ENCODE measurements at regions not wholly inside any gene's neighbourhood (a gene's known extent, or its start where the extent isn't known, plus 50 kb on each side); places are given as distances from the start of the nearest gene placed in this dataset.
"Not testable (repeated sequence)": the region's sequence is repeated elsewhere in the genome, so short reads cannot be mapped to it uniquely, and the experiment has no call there.

DNA sequence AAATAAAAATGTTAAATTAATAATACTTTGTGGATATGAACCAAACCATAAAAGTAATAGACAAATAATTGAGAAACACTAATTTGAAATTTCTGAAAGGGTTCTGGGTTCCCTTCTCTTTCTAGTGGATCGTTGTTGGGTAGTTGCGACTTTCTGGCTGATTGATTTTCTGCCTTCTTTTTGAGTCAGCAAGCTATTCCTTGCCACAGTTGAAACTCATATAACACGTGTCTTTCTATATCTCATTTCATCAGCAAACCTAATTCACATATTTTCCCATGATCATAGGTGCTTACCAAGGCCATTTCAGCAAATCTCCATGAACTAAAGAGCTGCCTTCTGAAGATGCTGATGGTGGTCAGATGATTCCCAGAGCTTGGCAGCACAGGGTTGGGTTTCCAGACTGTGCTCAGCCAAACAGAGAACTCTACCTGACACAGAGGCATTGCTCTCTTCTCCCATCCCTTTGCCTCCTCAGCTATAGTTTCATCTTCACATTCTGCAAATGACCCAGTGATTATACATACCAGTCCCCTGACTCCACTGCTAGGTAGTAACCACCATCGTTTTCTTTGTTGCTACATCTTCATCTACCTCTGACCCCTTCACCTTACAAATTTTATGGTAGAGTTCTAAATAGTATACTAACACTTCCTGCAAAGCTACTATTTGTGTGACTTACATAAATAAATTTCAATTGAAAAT lies 383.9 kb upstream of the DPH6 start:
- DNase-seq (ENCODE audit: low read depth in 3 of 3), result no peak

GRCh38 chr15:35931799-35932341 lies 385.9 kb upstream of the DPH6 start:
- DNase-seq (ENCODE audit: low read depth in 3 of 3), result no peak

DNA sequence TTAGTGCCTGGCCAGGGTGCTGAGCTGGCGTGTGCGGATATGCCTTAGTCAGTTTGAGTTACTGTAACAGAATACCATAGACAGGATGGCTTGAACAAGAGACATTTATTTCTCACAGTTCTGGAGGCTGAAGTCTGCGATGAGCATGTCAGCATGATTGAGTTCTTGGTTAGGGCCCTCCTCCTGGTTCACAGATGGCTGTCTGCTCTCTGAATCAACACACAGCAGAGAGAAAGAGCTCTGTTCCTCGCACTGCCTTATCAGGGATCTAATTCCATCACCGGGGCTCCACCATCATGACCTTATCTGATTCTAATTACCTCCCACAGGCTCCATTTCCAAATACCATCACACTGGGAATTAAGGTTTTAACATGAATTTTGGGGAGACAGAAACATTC lies 386.6 kb upstream of the DPH6 start:
- no peak for DNase-seq (ENCODE audit: low read depth in 3 of 3)

DNA sequence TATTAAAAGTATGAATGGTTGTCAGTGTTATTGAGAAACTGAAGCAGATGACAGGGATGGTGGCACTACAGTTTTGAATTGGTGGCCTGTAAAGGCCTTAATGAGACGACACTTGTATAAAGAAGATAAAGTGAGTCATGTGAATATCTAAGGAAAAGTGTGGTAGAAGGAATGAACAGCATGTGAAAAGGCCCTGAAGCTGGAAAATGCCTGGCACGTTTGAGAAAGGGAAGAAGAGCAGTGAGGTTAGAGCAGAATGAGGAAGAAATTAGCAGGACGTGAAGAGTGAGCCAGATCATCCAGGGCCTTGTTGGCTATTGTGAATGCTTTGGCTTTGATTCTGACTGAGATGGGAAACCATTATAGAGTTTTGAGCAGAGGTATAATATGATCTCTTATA lies 387.6 kb upstream of the DPH6 start:
- DNase-seq (ENCODE audit: low read depth in 3 of 3), result no peak

DNA sequence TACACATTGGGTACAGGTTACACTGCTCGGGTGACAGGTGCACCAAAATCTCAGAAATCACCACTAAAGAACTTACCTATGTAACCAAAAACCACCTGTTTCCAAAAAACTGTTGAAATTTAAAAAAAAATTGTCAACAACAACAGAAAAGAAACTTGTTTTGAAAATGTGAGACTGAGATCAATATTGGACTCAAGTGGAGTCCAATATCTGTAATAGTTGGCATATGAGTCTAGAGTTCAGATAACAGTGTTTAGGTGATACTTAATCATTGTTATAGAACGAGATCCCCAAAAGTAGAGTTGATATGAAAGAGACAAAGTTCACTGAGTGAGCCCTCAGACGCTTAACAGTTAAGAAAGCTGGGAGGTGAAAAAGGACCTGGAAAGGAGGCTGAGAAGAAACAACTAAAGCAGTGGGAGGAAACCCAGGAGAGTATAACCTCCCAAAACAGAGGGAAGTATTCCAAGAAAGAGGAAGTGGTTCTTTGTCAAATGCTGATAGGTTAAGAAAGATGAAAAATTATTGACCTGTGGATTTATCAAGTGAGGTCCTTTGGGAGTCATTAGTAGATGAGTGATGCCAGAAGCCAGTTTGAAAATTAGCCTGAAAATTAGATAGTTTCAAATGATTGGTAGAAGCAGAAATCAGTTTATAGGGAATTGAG lies 388.6 kb upstream of the DPH6 start:
- DNase-seq (ENCODE audit: low read depth in 3 of 3), result no peak

DNA sequence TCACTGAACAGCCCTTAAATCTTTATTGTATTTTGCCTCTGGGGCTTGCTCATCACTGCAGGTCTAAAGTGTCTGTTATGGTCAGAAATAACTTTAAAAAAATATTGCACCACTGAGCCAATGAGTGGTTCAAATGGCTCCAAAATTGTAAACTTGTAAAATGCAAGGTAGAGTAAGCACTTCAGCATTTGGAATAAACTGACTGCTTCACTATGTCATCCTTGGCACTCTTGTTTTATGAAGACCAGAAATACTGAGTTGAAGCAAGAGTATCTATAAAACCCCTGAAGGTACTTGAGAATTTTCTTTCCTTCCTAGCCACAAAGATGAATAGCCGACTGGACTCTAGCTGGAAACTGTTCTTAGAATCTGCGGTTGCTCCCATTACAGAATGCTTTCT lies 390.3 kb upstream of the DPH6 start:
- no peak for DNase-seq (ENCODE audit: low read depth in 3 of 3)

GRCh38 chr15:35937380-35937779 lies 391.4 kb upstream of the DPH6 start:
- no peak for DNase-seq (ENCODE audit: low read depth in 3 of 3)

DNA sequence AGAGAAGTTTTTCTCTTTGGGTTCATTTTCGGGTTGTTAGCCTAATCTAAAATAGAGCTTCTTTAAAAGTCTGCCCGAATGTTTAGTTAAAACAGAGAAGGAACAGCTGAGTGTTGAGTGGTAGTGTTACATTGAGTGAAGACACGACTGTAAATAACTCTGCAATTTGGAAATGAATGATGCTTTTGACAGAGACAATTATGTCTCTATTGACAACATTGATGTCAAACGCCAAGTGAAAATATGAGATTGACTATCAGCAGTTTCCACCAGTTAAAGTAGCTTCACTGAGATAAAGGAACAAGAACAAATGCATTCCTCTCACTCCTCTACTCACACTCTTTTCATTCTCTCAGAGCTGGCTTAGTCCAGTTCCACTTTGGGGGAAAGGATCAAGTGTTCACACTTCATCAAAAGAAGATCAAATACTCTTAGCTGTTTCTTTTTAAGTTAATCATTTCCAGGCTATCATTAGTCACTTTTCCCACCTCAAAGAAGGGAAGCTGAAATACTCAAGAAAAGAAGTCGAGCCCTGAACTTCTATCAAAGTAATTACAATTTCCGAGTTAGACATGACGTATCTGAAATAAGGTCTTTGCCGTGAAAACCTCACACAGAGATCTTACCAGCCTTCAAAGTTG lies 399.1 kb upstream of the DPH6 start:
- no peak for DNase-seq (ENCODE audit: low read depth in 3 of 3)

- DNase-seq (ENCODE audit: low read depth in 3 of 3), result no peak
Measured at GRCh38 chr15:35953424-35953823, 407.5 kb upstream of the DPH6 start.

DNA sequence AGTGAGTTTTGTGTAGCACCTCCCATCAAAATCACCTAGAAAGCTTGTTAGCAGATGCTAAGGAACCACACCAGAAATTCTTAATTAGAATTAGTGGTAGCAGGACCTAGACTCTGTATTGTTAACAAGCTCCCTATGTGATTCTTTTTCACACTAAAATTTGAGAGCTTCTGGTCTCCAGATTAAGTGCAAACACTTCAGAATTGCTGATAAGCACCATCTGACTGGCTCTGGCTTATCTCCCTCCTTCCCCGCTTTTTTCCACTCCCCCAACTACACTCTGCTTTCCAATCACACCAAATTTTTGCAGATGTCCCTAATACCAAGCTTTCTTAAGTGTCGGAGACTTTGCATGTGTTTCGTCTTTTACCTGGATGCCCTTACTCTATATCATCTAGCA lies 410.1 kb upstream of the DPH6 start:
- no peak for DNase-seq (ENCODE audit: low read depth in 3 of 3)

DNA sequence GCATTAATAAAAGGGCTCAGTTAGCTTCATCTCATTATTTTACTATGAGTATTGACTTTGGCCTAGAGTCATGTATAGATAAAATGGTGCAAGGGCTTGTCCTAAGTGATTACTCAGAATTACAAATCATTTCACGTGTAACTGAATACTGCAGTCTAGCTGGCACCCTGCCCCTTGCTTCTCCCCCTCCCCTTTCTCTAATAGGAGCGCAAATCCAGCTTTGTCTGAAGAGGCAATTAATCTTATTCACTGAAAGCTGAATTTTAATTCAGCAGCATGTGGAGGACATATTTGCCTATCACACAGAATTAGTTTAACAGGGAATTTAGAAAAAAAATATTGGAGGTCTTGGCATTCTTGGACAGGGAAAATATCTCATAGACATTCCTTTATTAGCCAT lies 412.1 kb upstream of the DPH6 start:
- DNase-seq (ENCODE audit: low read depth in 3 of 3), result no peak

GRCh38 chr15:35958975-35959374 lies 413.0 kb upstream of the DPH6 start:
- DNase-seq (ENCODE audit: low read depth in 3 of 3), result no peak

DNA sequence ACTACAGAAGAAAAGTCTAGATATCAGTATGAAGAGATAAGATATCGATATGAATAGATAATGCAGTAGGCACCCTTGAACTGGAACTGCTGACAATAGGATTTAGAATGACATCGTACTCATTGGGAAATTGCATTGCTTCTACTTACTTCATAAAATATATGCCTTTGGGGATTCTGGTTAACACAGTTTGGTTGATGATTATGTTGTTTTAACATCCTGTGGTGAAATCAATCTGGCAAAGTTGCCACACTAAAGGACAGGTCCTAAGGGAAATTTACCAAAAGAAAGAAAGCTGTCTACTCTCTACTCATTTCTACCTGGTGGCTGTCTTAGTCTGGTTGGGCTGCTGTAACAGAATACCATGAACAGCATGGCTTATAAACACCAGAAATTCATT lies 417.4 kb upstream of the DPH6 start:
- DNase-seq (ENCODE audit: low read depth in 3 of 3), result no peak

GRCh38 chr15:35966781-35967180 lies 420.8 kb upstream of the DPH6 start:
- DNase-seq (ENCODE audit: low read depth in 3 of 3), result no peak

GRCh38 chr15:35967968-35968367 lies 422.0 kb upstream of the DPH6 start:
- DNase-seq (ENCODE audit: low read depth in 3 of 3), result not testable (repeated sequence)

DNA sequence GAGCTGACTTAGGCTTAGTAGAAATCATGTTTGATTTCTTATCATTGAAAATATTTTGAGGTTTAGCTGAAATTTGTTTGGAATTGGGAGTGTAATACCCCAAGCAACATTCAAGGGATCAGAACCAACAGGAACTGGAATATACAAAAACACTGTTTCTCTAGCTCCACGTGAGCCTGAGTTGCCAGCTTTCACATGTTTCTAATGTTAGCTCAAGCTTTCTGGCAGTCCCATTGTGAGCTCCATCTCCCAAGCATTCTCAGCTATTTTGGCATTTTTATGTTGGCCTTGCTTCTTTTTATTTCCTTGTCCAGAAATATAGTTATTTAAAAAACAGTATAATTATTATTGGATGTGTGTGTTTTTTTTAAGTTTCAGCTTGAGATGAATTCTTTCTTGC lies 427.1 kb upstream of the DPH6 start:
- no peak for DNase-seq (ENCODE audit: low read depth in 3 of 3)

DNA sequence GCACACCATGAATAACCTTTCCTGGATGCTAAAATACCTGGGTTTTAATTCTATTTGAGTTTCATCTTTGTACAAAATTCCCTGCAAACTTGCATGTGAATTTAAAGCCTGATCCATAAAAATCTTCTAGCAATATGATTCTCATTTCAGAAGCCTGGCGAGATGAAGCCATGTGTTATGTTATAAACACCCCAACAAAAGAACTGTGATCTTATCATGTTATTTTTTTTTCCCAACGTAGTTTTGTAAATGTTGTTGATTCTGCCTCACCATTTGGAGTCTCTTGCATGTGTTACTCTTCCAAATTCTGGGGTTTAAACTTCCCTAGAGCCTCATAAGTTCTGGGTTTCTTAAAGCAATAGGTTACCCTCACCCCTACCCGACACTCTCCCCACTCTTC lies 428.1 kb upstream of the DPH6 start:
- no peak for DNase-seq (ENCODE audit: low read depth in 3 of 3)

DNA sequence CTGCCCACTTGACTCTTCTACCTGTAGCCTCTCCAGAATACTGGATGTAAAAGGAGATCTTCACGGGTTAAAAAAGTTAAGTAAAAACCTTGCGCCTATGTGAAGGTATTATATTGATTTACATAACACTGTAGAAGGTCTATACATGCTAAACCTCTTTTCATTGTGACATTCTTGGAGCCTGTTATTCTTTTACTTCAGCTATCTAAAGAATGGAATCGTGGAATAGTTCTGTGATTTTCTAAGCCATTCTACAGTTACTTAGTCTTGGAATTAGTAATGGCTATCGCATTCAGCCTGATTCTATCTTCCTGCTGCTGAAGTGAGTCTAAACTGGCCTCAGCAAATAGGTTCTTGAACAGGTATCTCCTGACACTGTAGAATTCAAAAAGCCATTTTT lies 430.0 kb upstream of the DPH6 start:
- DNase-seq (ENCODE audit: low read depth in 3 of 3), result no peak

DNA sequence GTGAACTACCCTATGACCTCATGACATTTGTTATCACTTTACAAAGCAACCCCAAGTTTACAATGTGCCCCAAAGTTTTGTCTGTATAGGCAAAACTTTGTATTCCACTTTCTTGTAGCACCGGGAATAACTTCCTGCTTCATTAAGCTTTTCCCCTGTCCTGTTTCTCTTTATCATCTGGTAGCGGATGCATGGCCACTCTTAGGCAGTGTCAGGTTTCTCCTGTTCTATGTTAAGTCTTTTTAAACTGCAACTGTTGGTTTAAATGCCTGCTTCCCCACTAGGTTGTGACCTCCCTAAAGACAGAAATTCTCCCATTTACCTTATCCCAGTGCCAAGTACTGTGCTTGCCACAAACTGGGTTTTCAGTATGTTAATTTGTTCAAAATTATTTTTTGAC lies 433.6 kb upstream of the DPH6 start:
- DNase-seq (ENCODE audit: low read depth in 3 of 3), result no peak

DNA sequence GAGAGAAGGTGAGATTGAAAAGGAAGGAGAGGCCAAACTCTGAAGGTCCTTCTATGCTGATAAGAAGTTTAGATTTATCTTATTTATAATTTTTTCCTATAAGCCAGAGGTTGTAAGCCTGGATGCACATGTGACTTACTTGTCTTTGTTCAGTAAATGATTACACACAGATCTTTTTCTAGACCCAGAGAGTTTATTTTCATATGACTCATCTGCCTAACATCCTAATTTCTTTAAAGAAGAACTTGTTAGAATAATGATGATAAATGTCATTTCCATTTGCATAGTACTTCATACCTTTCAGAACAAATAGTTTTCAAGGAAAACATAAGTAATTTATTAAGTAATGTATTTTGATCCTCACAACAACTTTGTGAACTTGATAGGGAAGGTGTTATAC lies 434.8 kb upstream of the DPH6 start:
- DNase-seq (ENCODE audit: low read depth in 3 of 3), result no peak

- no peak for DNase-seq (ENCODE audit: low read depth in 3 of 3)
Measured at GRCh38 chr15:35986191-35986721, 440.3 kb upstream of the DPH6 start.

DNA sequence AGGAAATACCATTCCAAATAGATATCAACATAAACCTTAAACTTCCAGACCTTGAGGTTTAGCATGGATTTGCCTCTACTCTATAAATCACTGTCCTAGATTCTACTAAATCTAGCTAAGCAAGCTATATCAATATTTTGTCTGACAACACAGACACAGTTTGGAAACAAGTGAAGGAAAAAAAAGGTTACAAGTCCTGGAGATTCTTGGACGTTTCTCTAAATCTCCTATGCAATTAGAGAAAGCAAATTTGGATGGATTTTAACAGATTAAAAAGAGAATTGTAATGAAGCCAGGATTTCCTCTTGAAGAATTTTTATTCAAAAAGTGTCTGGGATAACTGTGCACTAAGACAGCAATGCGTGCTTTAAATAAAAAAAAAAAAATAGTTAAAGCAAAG lies 441.1 kb upstream of the DPH6 start:
- DNase-seq (ENCODE audit: low read depth in 3 of 3), result no peak

- no peak for DNase-seq (ENCODE audit: low read depth in 3 of 3)
Measured at GRCh38 chr15:35991386-35991785, 445.4 kb upstream of the DPH6 start.

Measured in stimulated activated CD4-positive, alpha-beta T cell treated with anti-CD3 and anti-CD28 coated beads, TNF-alpha, amount 100 ng/mL, for 48 hours (primary cell).